Gastrocnemius medialis (tissue), 4 donors: ENCODE measurements at regions not wholly inside any gene's neighbourhood (a gene's known extent, or its start where the extent isn't known, plus 50 kb on each side); places are given as distances from the start of the nearest gene placed in this dataset.

ENCODE experiments used
- POLR2A ChIP-seq, 2 donors: fragments of 450-650 bp; IDR thresholded peaks; one replicate each; pipeline ENCODE4 v1.6.1; 2017; ENCODE audit warnings: antibody characterized with exemption in 2 of 2, mild to moderate bottlenecking in 2 of 2, moderate library complexity in 2 of 2
- TF ChIP-seq, protein P1 (sequence below), 5 experiments: fragments of 450-650 bp in 3 of 5; fragments of 200-600 bp in 2 of 5; sonication (generic) in 2 of 5; IDR thresholded peaks in 4 of 5; conservative IDR thresholded peaks in 1 of 5; 1 replicate in 4 of 5; 2 replicates in 1 of 5; pipeline ENCODE4 v1.5.1; 2016 to 2019; ENCODE audit warnings: antibody characterized with exemption in 5 of 5, mild to moderate bottlenecking in 3 of 5, moderate library complexity in 3 of 5

DNA sequence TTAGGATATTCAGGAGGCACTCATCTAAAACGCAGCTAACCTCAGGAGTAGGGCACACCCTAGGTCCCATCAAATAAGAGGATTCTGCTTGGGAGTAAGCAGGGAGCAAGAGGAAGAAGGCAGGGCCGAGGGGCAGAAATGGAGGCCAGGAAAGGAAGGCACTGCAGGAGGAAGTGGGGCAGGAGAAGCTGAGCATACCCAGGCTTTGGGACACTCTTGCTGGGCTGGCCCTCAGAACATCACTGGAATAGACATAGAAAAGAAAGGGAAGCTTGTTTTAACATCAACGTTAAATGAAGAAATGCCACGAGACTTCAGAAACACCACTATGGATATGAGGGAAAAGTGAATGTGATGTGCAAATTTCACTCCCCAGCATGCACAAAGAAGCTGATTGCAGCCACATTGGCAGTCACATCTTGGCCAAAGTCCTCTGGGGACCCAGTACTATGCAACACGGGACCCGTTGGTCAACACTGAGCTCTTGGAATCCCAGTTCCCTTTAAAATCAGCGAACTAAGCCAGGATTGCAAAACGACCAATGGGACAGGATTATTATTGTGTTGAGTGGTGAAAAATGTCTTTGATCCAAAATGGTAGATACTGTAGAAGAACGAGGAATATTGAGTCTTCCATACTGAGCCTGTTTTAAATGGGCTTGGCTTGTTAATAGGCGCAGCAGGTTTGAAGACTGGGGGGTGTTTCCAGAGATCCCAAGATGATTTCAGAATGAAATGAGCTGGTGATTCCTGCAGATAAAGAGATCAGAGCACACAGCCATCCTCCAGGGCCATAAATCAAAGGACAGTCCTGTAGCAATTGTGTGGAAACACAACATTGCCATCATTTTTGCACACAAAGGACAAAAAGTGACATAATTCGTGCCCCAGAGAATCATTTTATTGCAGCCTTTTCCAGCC lies 152.4 kb downstream of the TOMM20 start:
- TF ChIP-seq, protein P1, sequence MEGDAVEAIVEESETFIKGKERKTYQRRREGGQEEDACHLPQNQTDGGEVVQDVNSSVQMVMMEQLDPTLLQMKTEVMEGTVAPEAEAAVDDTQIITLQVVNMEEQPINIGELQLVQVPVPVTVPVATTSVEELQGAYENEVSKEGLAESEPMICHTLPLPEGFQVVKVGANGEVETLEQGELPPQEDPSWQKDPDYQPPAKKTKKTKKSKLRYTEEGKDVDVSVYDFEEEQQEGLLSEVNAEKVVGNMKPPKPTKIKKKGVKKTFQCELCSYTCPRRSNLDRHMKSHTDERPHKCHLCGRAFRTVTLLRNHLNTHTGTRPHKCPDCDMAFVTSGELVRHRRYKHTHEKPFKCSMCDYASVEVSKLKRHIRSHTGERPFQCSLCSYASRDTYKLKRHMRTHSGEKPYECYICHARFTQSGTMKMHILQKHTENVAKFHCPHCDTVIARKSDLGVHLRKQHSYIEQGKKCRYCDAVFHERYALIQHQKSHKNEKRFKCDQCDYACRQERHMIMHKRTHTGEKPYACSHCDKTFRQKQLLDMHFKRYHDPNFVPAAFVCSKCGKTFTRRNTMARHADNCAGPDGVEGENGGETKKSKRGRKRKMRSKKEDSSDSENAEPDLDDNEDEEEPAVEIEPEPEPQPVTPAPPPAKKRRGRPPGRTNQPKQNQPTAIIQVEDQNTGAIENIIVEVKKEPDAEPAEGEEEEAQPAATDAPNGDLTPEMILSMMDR (IDR thresholded peaks at IDR 0.05 in 4 of 5, conservative IDR thresholded peaks at IDR 0.05 in 1 of 5), result no peak
- no peak for TF ChIP-seq POLR2A (IDR thresholded peaks at IDR 0.05)
